CD4-positive, alpha-beta T cell treated with Interleukin-2 at 100 ng/mL for 4 hours (primary cell): ENCODE measurements at regions not wholly inside any gene's neighbourhood (a gene's known extent, or its start where the extent isn't known, plus 50 kb on each side); places are given as distances from the start of the nearest gene placed in this dataset.

ENCODE experiments used
- DNase-seq: peaks from one replicate; pipeline ENCODE4 v3.0.0-alpha.2; 2020; ENCODE audit warnings: low spot score

DNA sequence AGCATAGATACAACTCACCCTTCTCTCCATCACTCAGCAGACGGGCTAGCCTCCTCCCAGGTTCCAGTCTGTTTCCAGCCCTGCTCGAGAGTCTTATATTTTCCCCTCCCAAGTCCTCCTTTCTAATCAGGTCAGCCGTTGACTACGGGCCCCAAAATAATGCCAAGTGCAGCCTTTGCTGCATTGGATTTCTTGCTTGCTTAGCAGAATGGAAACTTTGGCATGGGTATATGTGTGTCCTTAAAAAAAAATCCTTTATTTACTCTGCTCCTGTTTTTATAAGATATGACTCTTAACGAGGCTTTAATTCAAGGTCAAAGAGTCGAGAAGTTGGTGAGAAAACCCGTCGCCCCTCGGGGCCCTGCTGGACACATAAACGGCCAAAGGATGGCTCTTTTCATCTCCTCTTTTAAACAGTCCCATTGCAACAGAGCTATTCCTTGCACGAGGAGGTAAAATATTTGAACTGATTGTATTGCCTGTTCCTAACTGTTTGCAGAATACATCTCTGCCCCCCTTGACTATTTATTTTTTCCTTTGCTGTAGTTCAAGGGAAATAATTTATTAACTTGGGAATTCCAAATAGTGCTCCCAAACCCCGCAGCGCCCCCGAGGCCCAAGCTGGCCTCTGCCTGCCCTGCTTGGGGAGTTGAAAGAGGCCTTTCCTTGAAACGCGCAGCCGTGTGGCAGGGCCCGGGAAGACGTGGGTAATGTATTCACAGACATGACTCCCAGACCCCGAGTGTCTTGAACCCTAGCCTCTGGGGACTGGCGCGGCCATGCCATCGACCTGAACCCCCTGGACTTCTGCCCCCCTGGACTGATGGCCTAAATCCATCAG lies 156.5 kb upstream of the MYL2 start:
- DNase-seq, result no peak

DNA sequence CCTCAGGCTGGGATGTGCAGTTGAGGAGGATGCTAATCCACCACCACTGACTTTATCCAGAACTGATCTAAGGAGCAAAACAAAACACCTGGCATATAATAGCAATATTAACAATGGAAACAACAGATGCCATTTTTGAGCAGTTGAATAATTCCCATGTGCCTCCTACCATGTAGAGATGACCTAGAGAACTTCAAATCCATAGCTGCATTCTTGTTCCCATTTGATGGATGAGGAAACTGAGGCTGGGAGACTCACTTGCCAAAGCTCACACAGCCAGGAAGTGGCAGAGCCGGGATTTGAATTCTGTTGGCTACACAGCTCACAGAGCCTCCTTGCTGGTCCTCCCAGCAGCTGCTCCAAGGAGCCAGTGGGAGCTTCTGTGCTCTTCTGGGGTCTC lies 155.8 kb upstream of the MYL2 start:
- no peak for DNase-seq

DNA sequence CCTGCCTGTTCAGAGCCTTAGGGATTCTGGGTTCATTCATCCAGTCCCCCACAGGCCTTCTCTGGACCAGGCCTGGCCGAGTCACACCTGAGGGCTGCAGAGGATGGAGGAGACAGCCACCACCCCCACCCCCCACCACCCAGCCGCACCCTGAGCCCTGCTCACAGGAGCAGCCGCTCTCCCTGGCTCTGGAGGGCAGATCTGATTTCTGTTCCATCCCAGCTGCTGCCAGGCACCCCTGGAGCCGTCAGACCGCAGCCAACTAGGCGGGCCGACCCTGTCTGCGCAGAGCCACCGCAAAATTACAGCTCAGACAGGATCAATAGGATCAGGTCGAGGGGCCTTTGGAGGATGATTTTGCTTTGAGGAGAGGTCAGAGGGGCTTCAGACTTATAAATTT lies 154.6 kb upstream of the MYL2 start:
- DNase-seq, result no peak

DNA sequence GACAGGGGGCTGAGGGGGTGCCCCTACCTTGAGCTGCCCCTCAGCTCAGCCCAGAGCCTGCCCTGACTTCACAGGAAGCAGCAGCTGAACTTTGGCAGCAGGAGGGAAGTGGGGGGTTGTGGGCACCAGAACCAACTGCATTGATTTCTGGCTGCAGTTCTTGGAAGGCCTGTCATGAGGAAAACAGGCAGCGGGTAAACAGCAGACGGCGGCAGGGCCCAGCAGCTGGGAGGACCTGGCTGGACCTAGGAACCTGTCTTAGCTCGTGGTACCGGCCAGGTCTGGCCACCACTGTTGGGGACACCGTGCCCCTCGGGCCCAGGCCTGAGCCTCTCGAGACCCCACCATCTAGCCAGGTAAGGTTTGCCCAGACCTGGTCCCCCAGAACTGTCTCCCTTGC lies 154.2 kb upstream of the MYL2 start:
- no peak for DNase-seq

DNA sequence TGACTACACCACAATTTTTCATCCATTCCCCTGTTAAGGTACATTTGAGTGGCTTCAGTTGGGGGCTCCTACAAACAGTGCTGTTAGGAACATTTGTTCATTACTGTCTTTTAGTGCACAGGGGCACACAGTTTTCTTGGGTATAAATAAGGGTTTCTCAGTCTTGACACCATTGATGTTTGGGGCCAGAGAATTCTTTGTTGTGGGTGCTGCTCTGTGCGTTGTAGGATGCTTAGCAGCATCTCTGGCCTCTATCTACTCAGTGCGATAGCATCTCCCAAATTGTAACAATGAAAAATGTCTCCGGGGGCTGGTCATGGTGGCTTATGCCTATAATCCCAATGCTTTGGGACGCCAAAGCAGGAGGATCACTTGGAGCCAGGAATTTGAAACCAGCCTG lies 153.0 kb upstream of the MYL2 start:
- DNase-seq, result no peak

DNA sequence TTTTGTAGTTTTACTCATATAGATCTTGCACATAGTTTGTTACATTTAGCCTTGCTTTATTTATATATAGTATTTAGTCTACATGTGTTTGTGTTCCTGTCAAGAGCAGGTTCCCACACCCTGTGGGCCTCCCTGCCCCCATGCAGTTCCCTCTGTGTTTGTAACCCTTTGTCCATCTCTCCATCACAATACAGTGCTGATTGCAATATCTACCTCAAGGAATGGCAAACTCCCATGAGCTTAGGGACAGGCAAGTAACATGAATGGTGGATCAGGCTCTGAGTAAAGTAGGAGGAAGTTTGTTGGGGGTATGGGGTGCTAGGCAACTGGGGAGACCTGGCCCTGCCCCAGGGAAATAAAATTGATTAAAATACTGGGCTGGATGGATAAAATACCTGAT lies 151.9 kb upstream of the MYL2 start:
- no peak for DNase-seq

DNA sequence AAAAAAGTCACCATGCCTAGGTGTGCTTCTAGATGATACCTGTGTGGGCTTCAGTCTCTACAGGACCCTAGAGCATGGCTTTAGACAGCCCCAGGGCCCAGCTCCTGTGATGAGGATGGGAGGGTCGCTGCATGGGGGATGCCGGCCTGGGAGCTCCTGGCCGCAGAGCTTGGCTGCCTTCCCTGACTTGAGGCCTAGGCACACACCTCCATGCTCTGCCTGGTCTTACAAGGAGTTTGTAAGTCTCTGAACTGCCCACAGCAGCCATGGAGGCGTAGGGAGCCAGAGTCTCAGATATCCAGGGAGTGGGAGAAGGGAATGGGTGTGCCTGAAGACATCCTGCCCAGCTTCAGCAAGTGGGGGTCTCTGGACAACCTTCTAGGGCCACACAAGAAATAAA lies 149.5 kb upstream of the MYL2 start:
- DNase-seq, result no peak

DNA sequence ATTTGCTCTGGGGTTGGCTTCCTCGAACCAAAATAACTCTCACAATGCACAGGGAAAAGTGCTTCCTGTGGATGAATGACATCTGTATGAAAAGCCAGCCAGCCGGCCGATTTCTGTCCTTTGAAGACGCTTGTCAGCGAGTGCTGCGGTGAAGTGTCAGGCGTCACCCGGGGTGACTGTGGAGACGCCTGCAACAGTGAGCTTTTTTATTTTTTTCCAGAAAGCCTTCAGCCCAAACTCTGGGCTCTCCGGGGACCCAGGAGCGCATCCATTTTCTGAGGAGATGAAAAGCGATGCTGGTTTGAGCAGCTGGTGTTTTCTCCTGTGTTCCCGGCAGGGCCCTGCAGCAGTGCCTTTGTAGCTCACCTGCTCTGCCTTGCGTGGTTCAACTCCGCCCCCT lies 147.9 kb upstream of the MYL2 start:
- peak; percentile 5 for DNase-seq

DNA sequence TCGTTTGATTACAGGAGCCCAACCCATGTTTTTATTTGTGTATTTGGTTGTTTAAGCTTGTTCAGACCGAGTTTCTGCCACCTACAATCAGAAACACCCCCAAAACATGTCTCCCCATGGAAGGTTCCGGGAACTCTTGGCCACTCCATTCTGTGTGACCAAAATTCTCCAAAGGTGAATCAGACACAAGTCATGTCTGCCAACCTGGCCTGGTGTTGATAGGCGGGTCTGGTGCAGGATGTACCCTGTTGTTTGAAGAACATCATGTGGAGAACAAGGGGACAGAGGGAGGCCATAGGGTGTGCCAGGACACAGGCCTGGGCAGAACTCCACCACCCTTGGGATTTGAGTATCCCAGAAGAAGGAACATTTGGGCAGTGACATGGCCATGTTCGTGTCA lies 147.1 kb upstream of the MYL2 start:
- DNase-seq, result no peak

DNA sequence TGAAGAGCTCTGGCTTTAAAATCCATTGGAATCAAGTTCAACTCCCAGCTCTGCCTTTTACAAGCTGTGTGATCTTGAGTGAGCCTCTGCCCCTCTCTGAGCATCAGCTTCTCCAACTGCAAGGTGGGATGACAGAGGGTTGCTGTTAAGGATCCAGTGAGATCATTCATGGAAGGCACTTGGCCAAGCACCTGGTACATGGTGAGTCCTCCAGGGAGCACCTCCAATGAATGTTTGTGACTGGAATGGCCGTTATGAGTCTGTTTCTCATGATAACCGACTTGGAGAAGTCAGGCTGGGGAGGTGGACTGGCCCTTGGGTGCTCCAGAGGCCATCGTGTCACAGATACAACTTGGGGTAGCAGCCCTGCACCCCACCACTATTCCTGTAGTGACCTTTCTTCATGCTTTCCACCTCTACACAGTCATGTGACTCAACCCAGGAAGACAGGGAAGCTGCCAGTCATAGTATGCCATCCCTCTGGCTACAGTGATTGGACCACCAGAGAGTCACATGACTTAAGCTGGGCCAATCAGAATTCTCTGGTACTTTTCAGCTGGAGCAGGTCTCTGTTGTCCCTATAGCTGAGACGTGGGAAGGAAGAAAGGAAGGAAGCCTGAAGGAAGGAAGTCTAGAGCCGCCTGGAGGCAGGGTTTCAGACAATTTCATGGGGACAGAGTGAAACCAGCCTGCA lies 146.5 kb upstream of the MYL2 start:
- no peak for DNase-seq

DNA sequence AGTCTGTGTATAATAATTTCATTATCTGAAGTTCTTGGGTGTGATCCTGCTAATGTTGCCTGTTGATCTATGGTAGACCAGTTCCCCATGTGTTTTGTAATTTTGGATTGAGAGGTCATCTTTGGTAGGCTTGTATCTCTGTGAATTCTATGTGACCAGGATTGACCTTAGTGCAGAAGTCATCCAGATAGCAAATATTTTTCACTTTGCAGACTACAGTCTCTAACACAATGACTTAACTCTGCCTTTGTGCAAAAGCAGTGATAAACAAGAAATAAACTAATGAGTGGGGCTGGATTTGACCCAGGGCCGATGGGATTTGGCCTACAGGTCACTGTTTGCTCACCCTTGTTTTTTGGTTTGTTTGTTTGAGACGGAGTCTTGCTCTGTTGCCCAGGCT lies 144.6 kb upstream of the MYL2 start:
- no peak for DNase-seq

DNA sequence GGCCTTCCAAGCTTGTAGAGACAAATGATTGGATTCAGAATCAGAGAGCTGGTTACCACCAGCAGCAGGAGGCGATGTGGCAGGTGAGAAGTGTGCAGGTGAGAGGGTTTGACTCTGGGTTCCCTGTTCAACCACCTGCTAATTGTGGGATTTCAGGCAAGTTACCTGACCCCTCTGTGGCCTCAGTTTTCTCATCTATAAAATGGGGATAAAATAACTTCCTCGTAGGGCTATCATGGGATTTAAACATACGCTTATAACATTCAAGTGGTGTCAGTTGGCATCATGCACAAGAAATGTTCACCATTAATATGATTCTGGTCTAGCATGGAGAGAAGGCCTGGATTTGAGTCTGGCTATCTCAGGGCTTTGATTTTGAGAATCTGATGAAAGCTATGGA lies 143.8 kb upstream of the MYL2 start:
- no peak for DNase-seq

DNA sequence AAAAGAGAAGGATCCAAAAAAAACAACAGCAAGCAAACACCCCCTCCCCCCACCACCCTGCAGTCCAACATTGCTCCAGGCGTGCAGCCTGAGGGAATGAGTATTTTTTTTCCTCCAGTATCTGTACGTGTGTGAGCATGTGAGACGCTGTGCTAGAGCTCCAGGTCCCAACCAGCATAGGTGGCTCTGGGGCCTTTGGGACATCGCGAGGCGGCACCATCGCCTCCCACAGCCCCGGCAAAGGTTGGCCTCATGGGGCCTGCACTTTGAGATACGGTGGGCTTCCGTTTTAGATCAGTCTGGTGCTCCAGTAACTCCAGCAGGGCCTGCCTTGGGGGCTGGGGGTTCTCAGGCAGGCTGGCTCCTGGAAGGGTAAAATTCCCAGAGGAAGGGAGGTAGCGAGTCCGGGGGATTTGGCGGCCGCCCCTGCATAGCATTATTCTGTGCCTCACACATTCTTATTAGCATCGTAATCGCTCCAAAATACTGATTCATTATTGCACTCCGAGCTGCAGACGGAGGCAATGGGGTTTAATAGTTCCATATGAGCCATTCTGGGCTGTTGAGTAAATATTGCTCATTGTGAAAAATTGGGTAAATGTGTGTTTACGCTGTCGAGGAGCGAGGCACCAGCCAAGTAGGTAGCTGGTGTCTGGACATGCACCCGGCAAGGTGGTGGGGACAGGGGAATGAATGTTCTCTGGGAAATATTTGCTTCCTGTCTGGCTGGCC lies 143.1 kb upstream of the MYL2 start:
- DNase-seq, result no peak

DNA sequence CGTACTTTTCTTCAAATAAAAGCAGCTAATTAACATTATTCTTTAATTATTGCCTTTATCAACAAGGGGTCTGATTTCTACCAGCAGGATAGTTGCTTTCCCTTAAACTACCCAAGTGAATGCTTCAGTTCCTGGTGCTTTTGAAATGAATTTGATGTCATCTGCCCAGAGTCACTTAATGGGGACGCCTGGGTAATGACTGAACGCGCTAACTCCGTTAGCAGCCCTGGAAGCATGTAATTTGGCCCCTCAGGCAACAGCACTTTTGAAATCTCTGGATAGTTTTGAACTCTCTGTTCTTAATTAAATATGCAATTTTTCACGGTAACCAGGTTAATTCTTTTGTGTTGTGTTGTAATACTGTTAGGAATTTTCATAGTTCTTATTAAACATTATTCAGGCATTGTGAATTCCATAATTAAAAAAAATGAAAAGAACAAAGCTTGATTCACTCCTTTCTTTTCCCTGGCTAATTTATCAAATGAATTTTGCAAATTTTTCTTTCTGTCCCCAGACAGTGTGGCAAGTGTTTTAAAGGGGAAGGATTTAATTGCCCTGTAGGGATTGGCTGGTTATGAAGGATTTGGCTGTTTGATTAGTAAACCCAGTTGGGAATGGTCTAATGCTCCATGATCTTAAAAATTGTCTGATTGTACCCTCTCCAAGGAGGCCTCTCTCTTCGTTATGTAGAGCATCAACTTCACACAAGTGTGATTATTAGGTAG lies 137.5 kb upstream of the MYL2 start:
- DNase-seq, result no peak

DNA sequence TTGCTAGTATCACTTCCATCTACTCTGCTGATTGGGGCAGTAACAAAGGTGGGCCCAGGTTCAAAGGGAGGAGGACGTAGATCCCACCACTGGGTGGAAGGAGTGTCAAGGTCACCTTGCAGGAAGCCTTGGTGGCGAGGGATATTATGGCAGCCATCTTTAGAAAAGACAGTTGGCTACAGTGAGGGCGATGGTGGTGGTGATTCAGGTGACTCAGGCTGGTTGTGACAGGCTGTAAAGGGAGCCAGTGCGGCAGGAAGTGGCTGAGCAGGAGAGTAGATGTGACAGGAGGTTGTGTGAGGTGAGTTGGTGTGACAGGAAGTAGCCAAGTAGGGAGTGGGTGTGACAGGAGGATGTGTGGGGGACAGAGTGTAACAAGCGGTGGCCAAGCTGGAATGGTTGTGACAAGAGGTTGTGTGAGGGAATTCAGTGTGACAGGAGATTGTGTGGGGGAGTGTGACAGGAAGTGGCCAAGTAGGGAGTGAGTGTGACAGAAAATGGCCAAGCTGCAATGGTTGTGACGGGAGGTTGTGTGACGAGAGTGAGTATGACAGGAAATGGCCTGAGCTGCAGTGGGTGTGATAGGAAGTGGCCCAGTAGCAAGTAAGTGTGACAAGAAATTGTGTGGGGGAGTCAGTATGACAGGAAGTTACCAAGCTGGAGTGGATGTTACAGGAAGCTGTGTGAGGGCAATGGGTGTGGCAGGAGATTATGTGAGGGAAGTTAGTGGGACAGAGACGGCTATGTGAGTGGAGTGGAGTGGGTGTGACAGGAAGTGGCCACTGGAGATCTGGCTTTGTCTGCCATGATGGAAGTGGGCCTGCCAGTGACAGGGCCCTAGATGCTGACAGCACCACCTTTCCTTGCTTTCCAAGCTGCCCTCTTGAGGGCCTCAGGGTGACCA lies 136.5 kb upstream of the MYL2 start:
- DNase-seq, result peak; percentile 66

DNA sequence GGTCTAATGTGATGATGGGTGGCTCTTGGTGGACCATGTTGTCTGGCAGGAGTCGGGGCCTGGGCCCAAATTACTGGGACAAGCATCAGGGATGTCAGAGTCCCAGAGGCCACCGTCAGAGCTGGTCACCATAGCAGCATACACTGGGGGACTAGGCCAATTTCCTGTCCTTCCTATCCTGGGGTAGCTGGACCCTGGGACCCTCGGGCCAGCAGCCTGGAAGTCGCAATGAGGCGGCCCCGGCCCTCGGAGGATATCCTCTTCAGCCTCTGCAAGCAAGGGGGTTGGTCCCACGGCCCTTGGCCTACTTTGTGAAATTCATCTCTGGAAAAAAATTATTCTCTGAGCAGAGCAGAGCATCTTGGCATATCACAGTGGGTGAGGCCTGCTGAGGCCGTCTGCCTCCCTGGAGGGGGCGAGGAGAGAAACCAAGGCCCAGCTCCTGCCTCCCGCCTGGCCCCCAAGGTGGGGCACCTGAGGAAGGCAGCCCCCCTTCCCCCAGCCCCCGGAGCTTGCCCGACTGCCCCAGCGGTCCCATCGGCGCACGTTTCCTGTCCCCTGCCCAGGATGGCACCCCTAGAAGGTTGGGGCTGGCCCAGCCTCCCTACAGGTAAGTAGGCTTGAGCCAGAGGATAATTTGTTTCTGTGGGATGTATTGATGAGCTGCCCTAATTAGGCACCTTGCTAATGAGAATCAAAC lies 135.0 kb upstream of the MYL2 start:
- no peak for DNase-seq

DNA sequence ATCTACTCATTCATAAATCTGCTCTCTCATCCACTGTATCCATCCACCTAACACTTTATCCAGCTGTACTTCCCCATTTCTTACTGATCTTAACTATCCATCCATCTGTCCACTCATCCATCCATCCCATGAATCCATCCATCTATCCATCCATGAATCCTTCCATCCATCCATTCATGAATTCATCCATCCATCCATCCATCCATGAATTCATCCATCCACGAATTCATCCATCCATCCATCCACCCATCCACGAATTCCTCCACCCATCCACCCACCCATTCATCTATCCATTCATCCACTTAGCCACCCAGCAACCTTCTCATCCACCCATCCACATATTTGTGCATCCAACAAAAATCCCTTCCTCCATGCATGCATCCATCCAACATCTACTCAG lies 128.6 kb upstream of the MYL2 start:
- DNase-seq, result no peak

DNA sequence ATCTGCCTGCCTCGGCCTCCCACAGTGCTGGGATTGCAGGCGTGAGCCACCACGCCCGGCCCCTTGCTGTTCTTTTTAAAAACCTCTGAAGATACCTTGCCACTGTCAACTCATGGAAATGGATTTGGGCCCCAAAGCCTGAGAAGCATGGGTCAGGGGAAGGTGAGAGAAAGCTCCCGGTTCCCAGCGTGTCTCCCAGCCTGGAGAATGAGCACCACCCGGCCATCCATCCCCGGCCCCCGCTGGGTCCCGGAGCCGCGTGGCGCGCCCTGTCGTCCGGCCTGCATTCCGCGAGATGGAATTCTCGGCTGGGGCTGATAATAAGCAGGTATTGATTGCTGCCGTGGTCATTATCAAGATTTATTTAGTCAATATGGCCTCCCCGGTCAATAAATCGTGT lies 126.5 kb upstream of the MYL2 start:
- DNase-seq, result no peak

DNA sequence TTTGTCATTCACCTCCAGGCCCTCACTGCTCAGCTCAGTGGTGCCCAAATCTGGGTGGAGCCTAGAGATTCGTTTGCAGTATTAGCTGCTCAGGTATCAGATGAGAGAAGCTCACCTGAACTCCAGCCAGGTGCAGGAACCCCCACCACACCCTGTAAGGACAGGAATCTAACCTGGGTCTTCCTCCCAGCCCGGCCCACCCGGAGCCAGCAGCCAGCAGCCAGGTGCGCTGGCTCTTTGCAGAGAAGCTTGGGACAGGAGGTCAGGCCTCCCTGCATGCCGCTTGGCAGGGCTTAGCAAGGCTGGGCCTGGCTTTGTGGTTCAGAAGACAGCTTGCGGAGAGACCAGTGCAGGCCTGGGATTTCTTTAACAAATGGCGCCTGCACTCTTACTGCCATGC lies 125.6 kb upstream of the MYL2 start:
- DNase-seq, result no peak

DNA sequence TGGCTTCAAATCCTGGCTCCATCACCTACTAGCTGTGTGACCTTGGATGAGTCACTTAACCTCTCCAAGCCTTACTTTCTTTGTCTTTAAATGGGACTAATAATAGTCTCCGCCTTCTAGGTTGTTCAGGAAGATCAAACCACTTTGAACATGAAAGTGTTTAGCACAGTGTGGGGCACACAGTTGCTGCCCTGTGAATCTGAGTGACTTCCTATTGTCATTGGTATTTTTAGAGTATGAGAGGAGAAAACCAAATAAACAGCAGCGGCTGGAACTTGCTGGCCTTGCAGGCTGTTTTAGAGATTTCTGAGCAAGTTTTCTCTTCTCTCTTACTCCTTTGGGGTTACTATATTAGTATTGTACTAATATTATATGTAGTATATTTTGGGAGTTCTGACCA lies 120.7 kb upstream of the MYL2 start:
- DNase-seq, result no peak

DNA sequence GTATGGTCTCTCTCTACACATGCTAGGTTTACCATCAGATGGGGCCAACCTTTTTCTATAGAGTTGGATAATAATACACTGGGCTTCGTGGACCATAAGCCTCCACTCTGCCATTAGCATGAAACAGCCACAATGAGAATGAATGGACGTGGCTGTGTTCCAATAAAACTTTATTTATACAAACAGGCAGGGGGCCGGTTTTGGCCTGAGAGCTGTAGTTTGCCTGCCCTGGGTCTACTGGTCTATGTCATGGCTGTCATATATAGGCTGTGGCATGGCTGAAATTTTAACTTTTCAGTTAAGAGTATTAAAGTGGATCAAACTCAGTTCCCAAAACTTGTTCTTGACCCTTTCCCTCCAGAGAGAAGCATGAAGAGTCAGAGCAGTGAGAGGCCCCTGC lies 120.3 kb upstream of the MYL2 start:
- DNase-seq, result no peak
